ENCODE measurements at regions not wholly inside any gene's neighbourhood (a gene's known extent, or its start where the extent isn't known, plus 50 kb on each side); places are given as distances from the start of the nearest gene placed in this dataset.

- TF ChIP-seq, protein P1, sequence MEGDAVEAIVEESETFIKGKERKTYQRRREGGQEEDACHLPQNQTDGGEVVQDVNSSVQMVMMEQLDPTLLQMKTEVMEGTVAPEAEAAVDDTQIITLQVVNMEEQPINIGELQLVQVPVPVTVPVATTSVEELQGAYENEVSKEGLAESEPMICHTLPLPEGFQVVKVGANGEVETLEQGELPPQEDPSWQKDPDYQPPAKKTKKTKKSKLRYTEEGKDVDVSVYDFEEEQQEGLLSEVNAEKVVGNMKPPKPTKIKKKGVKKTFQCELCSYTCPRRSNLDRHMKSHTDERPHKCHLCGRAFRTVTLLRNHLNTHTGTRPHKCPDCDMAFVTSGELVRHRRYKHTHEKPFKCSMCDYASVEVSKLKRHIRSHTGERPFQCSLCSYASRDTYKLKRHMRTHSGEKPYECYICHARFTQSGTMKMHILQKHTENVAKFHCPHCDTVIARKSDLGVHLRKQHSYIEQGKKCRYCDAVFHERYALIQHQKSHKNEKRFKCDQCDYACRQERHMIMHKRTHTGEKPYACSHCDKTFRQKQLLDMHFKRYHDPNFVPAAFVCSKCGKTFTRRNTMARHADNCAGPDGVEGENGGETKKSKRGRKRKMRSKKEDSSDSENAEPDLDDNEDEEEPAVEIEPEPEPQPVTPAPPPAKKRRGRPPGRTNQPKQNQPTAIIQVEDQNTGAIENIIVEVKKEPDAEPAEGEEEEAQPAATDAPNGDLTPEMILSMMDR (IDR thresholded peaks at IDR 0.05), result no peak
- TF ChIP-seq HMGXB4 (CRISPR knock-in tag; IDR thresholded peaks at IDR 0.05), result no peak
- TF ChIP-seq, protein P2, sequence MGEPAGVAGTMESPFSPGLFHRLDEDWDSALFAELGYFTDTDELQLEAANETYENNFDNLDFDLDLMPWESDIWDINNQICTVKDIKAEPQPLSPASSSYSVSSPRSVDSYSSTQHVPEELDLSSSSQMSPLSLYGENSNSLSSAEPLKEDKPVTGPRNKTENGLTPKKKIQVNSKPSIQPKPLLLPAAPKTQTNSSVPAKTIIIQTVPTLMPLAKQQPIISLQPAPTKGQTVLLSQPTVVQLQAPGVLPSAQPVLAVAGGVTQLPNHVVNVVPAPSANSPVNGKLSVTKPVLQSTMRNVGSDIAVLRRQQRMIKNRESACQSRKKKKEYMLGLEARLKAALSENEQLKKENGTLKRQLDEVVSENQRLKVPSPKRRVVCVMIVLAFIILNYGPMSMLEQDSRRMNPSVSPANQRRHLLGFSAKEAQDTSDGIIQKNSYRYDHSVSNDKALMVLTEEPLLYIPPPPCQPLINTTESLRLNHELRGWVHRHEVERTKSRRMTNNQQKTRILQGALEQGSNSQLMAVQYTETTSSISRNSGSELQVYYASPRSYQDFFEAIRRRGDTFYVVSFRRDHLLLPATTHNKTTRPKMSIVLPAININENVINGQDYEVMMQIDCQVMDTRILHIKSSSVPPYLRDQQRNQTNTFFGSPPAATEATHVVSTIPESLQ (CRISPR knock-in tag; IDR thresholded peaks at IDR 0.05), result no peak
- TF ChIP-seq ZNF263 (CRISPR knock-in tag; IDR thresholded peaks at IDR 0.05; ENCODE audit: low read depth), result no peak
Measured at GRCh38 chr6:28711325-28711724, 185.6 kb downstream of the GPX5 start.

Data from WTC11 (cell line).